B cell (primary cell): ENCODE measurements at regions not wholly inside any gene's neighbourhood (a gene's known extent, or its start where the extent isn't known, plus 50 kb on each side); places are given as distances from the start of the nearest gene placed in this dataset.

Experiments
- ATAC-seq: fragments of 200-7000 bp; cut with Tn5 transposase; one replicate; pipeline ENCODE4 v1.10.0; 2021; ENCODE audit warnings: low read depth, mild to moderate bottlenecking, moderate number of reproducible peaks, moderate library complexity
- CTCF ChIA-PET: fragments of 350-600 bp; sonication (Branson Sonifier 250); formaldehyde crosslinking; loops from one replicate; lab custom pipeline; 2021; ENCODE audit warnings: antibody characterized with exemption, inconsistent platforms; lab: Charles Lee
- POLR2A ChIA-PET: fragments of 350-600 bp; sonication (Branson Sonifier 250); formaldehyde crosslinking; loops from one replicate; lab custom pipeline; 2021; ENCODE audit warnings: antibody characterized with exemption; lab: Charles Lee
- DNase-seq: peaks from one replicate; pipeline ENCODE4 v3.0.0; 2013
- H2AFZ ChIP-seq: 2 replicates; pipeline ENCODE4 v1.6.1; 2012; ENCODE audit warnings: mild to moderate bottlenecking, low read depth, low read length; ENCODE audit not compliant: insufficient read depth, poor library complexity, severe bottlenecking
- H3K27ac ChIP-seq, 2 donors: 1 replicate in 1 of 2; 2 replicates in 1 of 2; pipeline ENCODE4 v1.5.1; 2012 to 2013; ENCODE audit warnings: low read length in 2 of 2, mild to moderate bottlenecking in 2 of 2, moderate library complexity in 1 of 2
- H3K27me3 ChIP-seq, 4 experiments: fragments of 200-600 bp in 1 of 4; sonication (generic) in 1 of 4; replicated peaks in 1 of 4; 1 replicate in 2 of 4; 2 replicates in 2 of 4; pipeline versions ENCODE4 v1.6.1 to v1.7.0; 2013 to 2016; ENCODE audit warnings: low read length in 3 of 4, mild to moderate bottlenecking in 2 of 4, mixed read lengths in 1 of 4, moderate library complexity in 1 of 4; ENCODE audit not compliant: insufficient read depth in 4 of 4, control insufficient read depth in 3 of 4; ENCODE audit errors: control extremely low read depth in 1 of 4
- H3K36me3 ChIP-seq, 2 experiments: replicated peaks in 1 of 2; 1 replicate in 1 of 2; 2 replicates in 1 of 2; pipeline versions ENCODE4 v1.6.1 to v1.7.1; 2013; ENCODE audit warnings: low read length in 1 of 2; ENCODE audit not compliant: insufficient read depth in 2 of 2, control insufficient read depth in 1 of 2; ENCODE audit errors: control extremely low read depth in 1 of 2, extremely low read depth in 1 of 2
- H3K4me1 ChIP-seq, 2 donors: fragments of 200-600 bp in 1 of 2; sonication (generic) in 1 of 2; 1 replicate in 1 of 2; 2 replicates in 1 of 2; pipeline versions ENCODE4 v1.5.1 to v1.6.1; 2013 to 2017; ENCODE audit warnings: low read length in 2 of 2; ENCODE audit not compliant: control insufficient read depth in 2 of 2, insufficient read depth in 2 of 2
- H3K4me2 ChIP-seq: replicated peaks from 2 replicates; pipeline ENCODE3; 2012; ENCODE audit warnings: mild to moderate bottlenecking, low read depth, low read length; ENCODE audit not compliant: poor library complexity, severe bottlenecking
- H3K4me3 ChIP-seq, 5 experiments: fragments of 200-600 bp in 1 of 5; sonication (generic) in 1 of 5; 1 replicate in 3 of 5; 2 replicates in 2 of 5; pipeline versions ENCODE4 v1.5.1 to v1.7.0; 2011 to 2016; ENCODE audit warnings: low read length in 4 of 5, mild to moderate bottlenecking in 4 of 5, low read depth in 2 of 5, control low read depth in 1 of 5, moderate library complexity in 1 of 5; ENCODE audit not compliant: insufficient read depth in 1 of 5; ENCODE audit errors: control extremely low read depth in 1 of 5, extremely low read depth in 1 of 5
- H3K79me2 ChIP-seq: fragments of 200-600 bp; sonication (generic); one replicate; pipeline ENCODE4 v1.6.0; 2016; ENCODE audit warnings: low read length; ENCODE audit not compliant: control insufficient read depth, insufficient read depth
- H3K9ac ChIP-seq: fragments of 200-600 bp; sonication (generic); 2 replicates; pipeline ENCODE4 v1.6.1; 2017; ENCODE audit warnings: mild to moderate bottlenecking, low read length, moderate library complexity
- H3K9me3 ChIP-seq, 3 donors: one replicate each; pipeline versions ENCODE4 v1.6.1 to v1.7.1; 2013; ENCODE audit warnings: low read length in 2 of 3; ENCODE audit not compliant: control insufficient read depth in 2 of 3, insufficient read depth in 1 of 3; ENCODE audit errors: control extremely low read depth in 1 of 3
- H4K20me1 ChIP-seq: 2 replicates; pipeline ENCODE4 v1.6.0; 2012; ENCODE audit warnings: mild to moderate bottlenecking, low read length; ENCODE audit not compliant: insufficient read depth, control insufficient read depth, poor library complexity, severe bottlenecking
- H3K27ac Mint-ChIP-seq: one replicate; pipeline ENCODE4 v1.8.0; 2021; ENCODE audit warnings: mixed read lengths
- H3K27me3 Mint-ChIP-seq: one replicate; pipeline ENCODE4 v1.8.0; 2021; ENCODE audit warnings: mixed read lengths
- H3K4me1 Mint-ChIP-seq: one replicate; pipeline ENCODE4 v1.8.0; 2021; ENCODE audit warnings: mixed read lengths
- H3K4me3 Mint-ChIP-seq: one replicate; pipeline ENCODE4 v1.8.0; 2021; ENCODE audit warnings: mixed read lengths
- H3K9me3 Mint-ChIP-seq: one replicate; pipeline ENCODE4 v1.8.0; 2022; ENCODE audit warnings: mixed read lengths; ENCODE audit not compliant: insufficient read depth
- EZH2 ChIP-seq: IDR thresholded peaks from 2 replicates; pipeline ENCODE4 v1.6.1; 2012; ENCODE audit warnings: borderline replicate concordance, low read depth, mild to moderate bottlenecking, moderate library complexity, low read length; ENCODE audit not compliant: insufficient read depth, poor library complexity, severe bottlenecking
- WGBS: methylation state at CpG from one replicate; pipeline ENCODE4 v1.1.5; 2013; ENCODE audit warnings: missing lambda C conversion rate; ENCODE audit not compliant: insufficient coverage; 5-methylcytosine and 5-hydroxymethylcytosine counted together
- intact Hi-C: fragments of 100-400 bp; cut with micrococcal nuclease; formaldehyde crosslinking; loops from one replicate; pipeline ENCODE4 v1.10.0; 2022
- TF ChIP-seq, protein P1 (sequence below): fragments of 200-600 bp; IDR thresholded peaks from one replicate; pipeline ENCODE4 v1.8.0; 2022; ENCODE audit warnings: antibody characterized with exemption, mild to moderate bottlenecking

DNA sequence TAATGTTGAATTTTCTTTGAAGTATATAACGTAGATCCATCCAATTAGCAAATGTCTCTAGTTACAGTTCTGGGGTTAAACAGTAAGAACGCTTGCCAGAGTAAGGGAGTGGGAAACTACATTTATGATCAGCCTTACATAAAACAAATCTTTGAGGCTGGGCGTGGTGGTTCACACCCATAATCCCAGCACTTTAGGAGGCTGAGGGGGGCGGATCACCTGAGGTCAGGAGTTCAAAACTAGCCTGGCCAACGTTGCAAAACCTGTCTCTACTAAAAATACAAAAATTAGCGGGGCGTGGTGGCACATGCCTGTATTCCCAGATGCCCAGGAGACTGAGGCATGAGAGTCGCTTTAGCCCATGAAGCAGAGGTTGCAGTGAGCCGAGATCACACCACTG is 50.1 kb upstream of the GATM start:
- TF ChIP-seq, protein P1, sequence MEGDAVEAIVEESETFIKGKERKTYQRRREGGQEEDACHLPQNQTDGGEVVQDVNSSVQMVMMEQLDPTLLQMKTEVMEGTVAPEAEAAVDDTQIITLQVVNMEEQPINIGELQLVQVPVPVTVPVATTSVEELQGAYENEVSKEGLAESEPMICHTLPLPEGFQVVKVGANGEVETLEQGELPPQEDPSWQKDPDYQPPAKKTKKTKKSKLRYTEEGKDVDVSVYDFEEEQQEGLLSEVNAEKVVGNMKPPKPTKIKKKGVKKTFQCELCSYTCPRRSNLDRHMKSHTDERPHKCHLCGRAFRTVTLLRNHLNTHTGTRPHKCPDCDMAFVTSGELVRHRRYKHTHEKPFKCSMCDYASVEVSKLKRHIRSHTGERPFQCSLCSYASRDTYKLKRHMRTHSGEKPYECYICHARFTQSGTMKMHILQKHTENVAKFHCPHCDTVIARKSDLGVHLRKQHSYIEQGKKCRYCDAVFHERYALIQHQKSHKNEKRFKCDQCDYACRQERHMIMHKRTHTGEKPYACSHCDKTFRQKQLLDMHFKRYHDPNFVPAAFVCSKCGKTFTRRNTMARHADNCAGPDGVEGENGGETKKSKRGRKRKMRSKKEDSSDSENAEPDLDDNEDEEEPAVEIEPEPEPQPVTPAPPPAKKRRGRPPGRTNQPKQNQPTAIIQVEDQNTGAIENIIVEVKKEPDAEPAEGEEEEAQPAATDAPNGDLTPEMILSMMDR, result no peak
- TF ChIP-seq EZH2, result no peak
- Histone ChIP-seq H3K27me3 (peaks cover 0 to 10% (median 1%) of the 10 kb centered on the region in 4 experiments), H3K79me2 (no peaks in the 10 kb centered on the region), H3K27ac (no peak overlapping the region), H2AFZ (no peak overlapping the region), H3K36me3 (no peaks in the 10 kb centered on the region), H3K4me2 (no peak overlapping the region), H3K4me1 (peaks cover 4 to 8% of the 10 kb centered on the region in 2 donors), H4K20me1 (no peaks in the 10 kb centered on the region), H3K4me3 (no peak overlapping the region), H3K9me3 (no peaks in the 10 kb centered on the region), H3K9ac (no peak overlapping the region)
- POLR2A ChIA-PET, result no interaction called here
- DNase-seq, result no peak
- Mint-ChIP-seq H3K4me1 (peaks cover 2% of the 10 kb centered on the region), H3K27me3 (peaks cover 6% of the 10 kb centered on the region), H3K27ac (no peak overlapping the region), H3K9me3 (no peaks in the 10 kb centered on the region), H3K4me3 (no peak overlapping the region)
- no peak for ATAC-seq
- intact Hi-C loops, result no loop called here
- WGBS, result 84% methylated on average over 5 of the region's 9 CpGs
- CTCF ChIA-PET, result interaction anchor here (0.5 to 3.6 kb wide), 13 partner anchors 8 to 266 kb away, joined by 3 to 156 read pairs (median 7); a partner anchor contains a TSS
